ENCODE measurements at regions not wholly inside any gene's neighbourhood (a gene's known extent, or its start where the extent isn't known, plus 50 kb on each side); places are given as distances from the start of the nearest gene placed in this dataset.

GRCh38 chr2:43171789-43172188 lies 54.6 kb downstream of the ZFP36L2 start:
- H3K36me3 Mint-ChIP-seq (ENCODE audit: low read depth), result peaks cover 9% of the 10 kb centered on the region
- peaks cover 51% of the 10 kb centered on the region for H3K4me1 Mint-ChIP-seq
- H3K27me3 Mint-ChIP-seq, result no peaks in the 10 kb centered on the region
- no peak for ATAC-seq (replicated peaks)
- H3K4me3 Mint-ChIP-seq, result peak overlapping the region; percentile 75
- peak overlapping the region; percentile 76 for H3K27ac Mint-ChIP-seq
- no peaks in the 10 kb centered on the region for H3K9me3 Mint-ChIP-seq

GRCh38 chr2:43170405-43171105 lies 55.9 kb downstream of the ZFP36L2 start:
- no peak for ATAC-seq (replicated peaks)
- peaks cover 9% of the 10 kb centered on the region for H3K36me3 Mint-ChIP-seq (ENCODE audit: low read depth)
- H3K4me1 Mint-ChIP-seq, result peaks cover 48% of the 10 kb centered on the region
- H3K27me3 Mint-ChIP-seq, result no peaks in the 10 kb centered on the region
- H3K4me3 Mint-ChIP-seq, result peak overlapping the region; percentile 75
- peak overlapping the region; percentile 89 for H3K27ac Mint-ChIP-seq
- no peaks in the 10 kb centered on the region for H3K9me3 Mint-ChIP-seq

GRCh38 chr2:43169987-43170386 lies 56.4 kb downstream of the ZFP36L2 start:
- H3K4me3 Mint-ChIP-seq, result peak overlapping the region; percentile 75
- H3K4me1 Mint-ChIP-seq, result peaks cover 47% of the 10 kb centered on the region
- peak overlapping the region; percentile 89 for H3K27ac Mint-ChIP-seq
- no peaks in the 10 kb centered on the region for H3K9me3 Mint-ChIP-seq
- H3K27me3 Mint-ChIP-seq, result no peaks in the 10 kb centered on the region
- H3K36me3 Mint-ChIP-seq (ENCODE audit: low read depth), result peaks cover 9% of the 10 kb centered on the region
- ATAC-seq (replicated peaks), result no peak

GRCh38 chr2:43169099-43169945 lies 57.1 kb downstream of the ZFP36L2 start:
- Mint-ChIP-seq H3K9me3 (no peaks in the 10 kb centered on the region), H3K4me1 (peaks cover 45% of the 10 kb centered on the region), H3K36me3 (ENCODE audit: low read depth) (peaks cover 3% of the 10 kb centered on the region), H3K4me3 (peak overlapping the region; percentile 75), H3K27ac (peak overlapping the region; percentile 89), H3K27me3 (no peaks in the 10 kb centered on the region)
- ATAC-seq (replicated peaks), result peak; percentile 27

GRCh38 chr2:43168016-43168369 lies 58.4 kb downstream of the ZFP36L2 start:
- Mint-ChIP-seq H3K9me3 (no peaks in the 10 kb centered on the region), H3K27ac (peak overlapping the region; percentile 89), H3K4me3 (peak overlapping the region; percentile 75), H3K27me3 (no peaks in the 10 kb centered on the region), H3K36me3 (ENCODE audit: low read depth) (no peaks in the 10 kb centered on the region), H3K4me1 (peaks cover 50% of the 10 kb centered on the region)
- no peak for ATAC-seq (replicated peaks)

- Mint-ChIP-seq H3K27ac (no peak overlapping the region), H3K4me1 (peaks cover 51% of the 10 kb centered on the region), H3K27me3 (no peaks in the 10 kb centered on the region), H3K9me3 (no peaks in the 10 kb centered on the region), H3K36me3 (ENCODE audit: low read depth) (no peaks in the 10 kb centered on the region), H3K4me3 (no peak overlapping the region)
- ATAC-seq (replicated peaks), result no peak
Measured at GRCh38 chr2:43165378-43166069, 60.9 kb downstream of the ZFP36L2 start.

- Mint-ChIP-seq H3K27ac (peak overlapping the region; percentile 17), H3K27me3 (no peaks in the 10 kb centered on the region), H3K4me3 (no peak overlapping the region), H3K4me1 (peaks cover 58% of the 10 kb centered on the region), H3K9me3 (no peaks in the 10 kb centered on the region), H3K36me3 (ENCODE audit: low read depth) (no peaks in the 10 kb centered on the region)
- ATAC-seq (replicated peaks), result no peak
Measured at GRCh38 chr2:43164686-43165085, 61.7 kb downstream of the ZFP36L2 start.

GRCh38 chr2:43163584-43164270 lies 62.7 kb downstream of the ZFP36L2 start:
- no peak for ATAC-seq (replicated peaks)
- H3K4me3 Mint-ChIP-seq, result no peak overlapping the region
- no peaks in the 10 kb centered on the region for H3K9me3 Mint-ChIP-seq
- no peaks in the 10 kb centered on the region for H3K27me3 Mint-ChIP-seq
- peak overlapping the region; percentile 28 for H3K27ac Mint-ChIP-seq
- H3K36me3 Mint-ChIP-seq (ENCODE audit: low read depth), result peaks cover 3% of the 10 kb centered on the region
- H3K4me1 Mint-ChIP-seq, result peaks cover 54% of the 10 kb centered on the region

- peaks cover 10% of the 10 kb centered on the region for H3K36me3 Mint-ChIP-seq (ENCODE audit: low read depth)
- ATAC-seq (replicated peaks), result no peak
- no peaks in the 10 kb centered on the region for H3K9me3 Mint-ChIP-seq
- no peak overlapping the region for H3K4me3 Mint-ChIP-seq
- no peak overlapping the region for H3K27ac Mint-ChIP-seq
- peaks cover 51% of the 10 kb centered on the region for H3K4me1 Mint-ChIP-seq
- H3K27me3 Mint-ChIP-seq, result no peaks in the 10 kb centered on the region
Measured at GRCh38 chr2:43162511-43162776, 64.0 kb downstream of the ZFP36L2 start.

GRCh38 chr2:43161650-43162510 lies 64.5 kb downstream of the ZFP36L2 start:
- H3K9me3 Mint-ChIP-seq, result no peaks in the 10 kb centered on the region
- H3K36me3 Mint-ChIP-seq (ENCODE audit: low read depth), result peaks cover 10% of the 10 kb centered on the region
- ATAC-seq (replicated peaks), result no peak
- peak overlapping the region; percentile 76 for H3K27ac Mint-ChIP-seq
- no peaks in the 10 kb centered on the region for H3K27me3 Mint-ChIP-seq
- H3K4me1 Mint-ChIP-seq, result peaks cover 50% of the 10 kb centered on the region
- H3K4me3 Mint-ChIP-seq, result peak overlapping the region; percentile 15

GRCh38 chr2:43160778-43161177 lies 65.6 kb downstream of the ZFP36L2 start:
- H3K36me3 Mint-ChIP-seq (ENCODE audit: low read depth), result peaks cover 10% of the 10 kb centered on the region
- no peaks in the 10 kb centered on the region for H3K27me3 Mint-ChIP-seq
- H3K27ac Mint-ChIP-seq, result peak overlapping the region; percentile 100
- no peak overlapping the region for H3K4me3 Mint-ChIP-seq
- H3K9me3 Mint-ChIP-seq, result no peaks in the 10 kb centered on the region
- peaks cover 53% of the 10 kb centered on the region for H3K4me1 Mint-ChIP-seq
- ATAC-seq (replicated peaks), result no peak

GRCh38 chr2:43159797-43160196 lies 66.6 kb downstream of the ZFP36L2 start:
- peak; percentile 22 for ATAC-seq (replicated peaks)
- Mint-ChIP-seq H3K27me3 (no peaks in the 10 kb centered on the region), H3K4me1 (peaks cover 52% of the 10 kb centered on the region), H3K27ac (peak overlapping the region; percentile 100), H3K9me3 (no peaks in the 10 kb centered on the region), H3K4me3 (peak overlapping the region; percentile 94), H3K36me3 (ENCODE audit: low read depth) (peaks cover 10% of the 10 kb centered on the region)

- Mint-ChIP-seq H3K27me3 (no peaks in the 10 kb centered on the region), H3K27ac (peak overlapping the region; percentile 100), H3K4me1 (peaks cover 47% of the 10 kb centered on the region), H3K4me3 (peak overlapping the region; percentile 94), H3K9me3 (no peaks in the 10 kb centered on the region), H3K36me3 (ENCODE audit: low read depth) (peaks cover 10% of the 10 kb centered on the region)
- ATAC-seq (replicated peaks), result peak; percentile 61
Measured at GRCh38 chr2:43158259-43158880, 68.0 kb downstream of the ZFP36L2 start.

All from activated T-helper 17 cell treated with anti-CD3 and anti-CD28 coated beads, Interleukin-2, amount 50 U/mL, for 72 hours (primary cell).